SU-DHL-6 (cell line): ENCODE measurements at regions not wholly inside any gene's neighbourhood (a gene's known extent, or its start where the extent isn't known, plus 50 kb on each side); places are given as distances from the start of the nearest gene placed in this dataset.

Source experiments
- H2AFZ ChIP-seq: fragments of 200-600 bp; sonication (generic); 2 replicates; pipeline ENCODE4 v1.6.1; 2014; ENCODE audit warnings: low read depth, mild to moderate bottlenecking, moderate library complexity, mixed read lengths, antibody characterized with exemption, low read length; ENCODE audit not compliant: severe bottlenecking
- H3F3A ChIP-seq: fragments of 200-600 bp; shearing (Covaris generic); 2 replicates; pipeline ENCODE4 v1.6.0; 2016; ENCODE audit warnings: antibody characterized with exemption, mild to moderate bottlenecking; ENCODE audit not compliant: insufficient read depth
- H3K27ac ChIP-seq: fragments of 200-600 bp; sonication (generic); 2 replicates; pipeline ENCODE4 v1.5.1; 2016; ENCODE audit warnings: low read depth, mild to moderate bottlenecking, low read length, moderate library complexity, mixed read lengths
- H3K27me3 ChIP-seq: fragments of 200-600 bp; sonication (generic), shearing (Covaris generic); 2 replicates; pipeline ENCODE4 v1.6.0; 2014; ENCODE audit warnings: mild to moderate bottlenecking, low read length
- H3K36me3 ChIP-seq: fragments of 200-600 bp; sonication (generic); 2 replicates; pipeline ENCODE4 v1.6.1; 2014; ENCODE audit warnings: mild to moderate bottlenecking, low read length, mixed read lengths
- H3K4me2 ChIP-seq: fragments of 300-600, 200-600 bp; shearing (Covaris generic), sonication (generic); 2 replicates; pipeline ENCODE4 v1.6.0; 2014; ENCODE audit warnings: low read length, low read depth, mild to moderate bottlenecking; ENCODE audit not compliant: poor library complexity, severe bottlenecking
- H3K4me3 ChIP-seq: fragments of 200-600 bp; sonication (generic); 2 replicates; pipeline ENCODE4 v1.5.1; 2014; ENCODE audit warnings: antibody characterized with exemption, low read length, mild to moderate bottlenecking, mixed read lengths; ENCODE audit not compliant: insufficient read depth, poor library complexity, severe bottlenecking
- H3K79me2 ChIP-seq: fragments of 200-600 bp; sonication (generic); 2 replicates; pipeline ENCODE4 v1.6.1; 2014; ENCODE audit warnings: mild to moderate bottlenecking, low read length, moderate library complexity; ENCODE audit not compliant: insufficient read depth
- H3K9ac ChIP-seq: fragments of 200-600 bp; sonication (generic); 2 replicates; pipeline ENCODE4 v1.7.0; 2014; ENCODE audit warnings: mild to moderate bottlenecking, low read length
- H3K9me2 ChIP-seq: fragments of 200-600 bp; sonication (generic); replicated peaks from 2 replicates; pipeline ENCODE4 v1.6.1; 2014; ENCODE audit warnings: low read length; ENCODE audit not compliant: insufficient read depth
- H3K9me3 ChIP-seq: fragments of 200-600 bp; sonication (generic); 2 replicates; pipeline ENCODE4 v1.6.1; 2014; ENCODE audit warnings: low read length, mixed read lengths; ENCODE audit not compliant: insufficient read depth
- H4K20me1 ChIP-seq: fragments of 200-600 bp; sonication (generic); 2 replicates; pipeline ENCODE4 v1.6.1; 2014; ENCODE audit warnings: low read depth, mild to moderate bottlenecking, antibody characterized with exemption, low read length, moderate library complexity, mixed read lengths
- EZH2phosphoT487 ChIP-seq: fragments of 200-600 bp; sonication (generic), shearing (Covaris generic); conservative IDR thresholded peaks from 2 replicates; pipeline ENCODE4 v1.6.1; 2018; ENCODE audit warnings: mild to moderate bottlenecking, antibody characterized with exemption, low read length, moderate library complexity, mixed read lengths
- TF ChIP-seq, protein P1 (sequence below): fragments of 200-600 bp; sonication (generic); IDR thresholded peaks from one replicate; pipeline ENCODE4 v1.5.1; 2017; ENCODE audit warnings: antibody characterized with exemption, mild to moderate bottlenecking, low read length, moderate library complexity; ENCODE audit not compliant: insufficient read depth, poor library complexity, severe bottlenecking

GRCh38 chr7:56218510-56218909, 102.3 kb upstream of the NUPR2 start:
- no peaks in the 10 kb centered on the region for H3K9me2 ChIP-seq
- no peak overlapping the region for H2AFZ ChIP-seq
- H3K4me3 ChIP-seq: no peak overlapping the region
- H3K36me3 ChIP-seq: no peaks in the 10 kb centered on the region
- no peak for TF ChIP-seq EZH2phosphoT487
- TF ChIP-seq, protein P1, sequence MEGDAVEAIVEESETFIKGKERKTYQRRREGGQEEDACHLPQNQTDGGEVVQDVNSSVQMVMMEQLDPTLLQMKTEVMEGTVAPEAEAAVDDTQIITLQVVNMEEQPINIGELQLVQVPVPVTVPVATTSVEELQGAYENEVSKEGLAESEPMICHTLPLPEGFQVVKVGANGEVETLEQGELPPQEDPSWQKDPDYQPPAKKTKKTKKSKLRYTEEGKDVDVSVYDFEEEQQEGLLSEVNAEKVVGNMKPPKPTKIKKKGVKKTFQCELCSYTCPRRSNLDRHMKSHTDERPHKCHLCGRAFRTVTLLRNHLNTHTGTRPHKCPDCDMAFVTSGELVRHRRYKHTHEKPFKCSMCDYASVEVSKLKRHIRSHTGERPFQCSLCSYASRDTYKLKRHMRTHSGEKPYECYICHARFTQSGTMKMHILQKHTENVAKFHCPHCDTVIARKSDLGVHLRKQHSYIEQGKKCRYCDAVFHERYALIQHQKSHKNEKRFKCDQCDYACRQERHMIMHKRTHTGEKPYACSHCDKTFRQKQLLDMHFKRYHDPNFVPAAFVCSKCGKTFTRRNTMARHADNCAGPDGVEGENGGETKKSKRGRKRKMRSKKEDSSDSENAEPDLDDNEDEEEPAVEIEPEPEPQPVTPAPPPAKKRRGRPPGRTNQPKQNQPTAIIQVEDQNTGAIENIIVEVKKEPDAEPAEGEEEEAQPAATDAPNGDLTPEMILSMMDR: no peak
- H3K9ac ChIP-seq: no peak overlapping the region
- no peak overlapping the region for H3K4me2 ChIP-seq
- 0 out of 2 replicates have a peak, but pooled peaks cover 3% of the 10 kb centered on the region for H3K27me3 ChIP-seq
- H3K9me3 ChIP-seq: peaks cover 12% of the 10 kb centered on the region; the same call in 1 of the 2 replicates
- no peaks in the 10 kb centered on the region for H4K20me1 ChIP-seq
- H3K79me2 ChIP-seq: no peaks in the 10 kb centered on the region
- no peaks in the 10 kb centered on the region for H3F3A ChIP-seq
- H3K27ac ChIP-seq: no peak overlapping the region

GRCh38 chr7:56213574-56213973, 97.4 kb upstream of the NUPR2 start:
- no peak overlapping the region for H3K4me3 ChIP-seq
- TF ChIP-seq, protein P1: no peak
- no peak for TF ChIP-seq EZH2phosphoT487
- H3K27me3 ChIP-seq: no peaks in the 10 kb centered on the region
- H2AFZ ChIP-seq: no peak overlapping the region
- H3K27ac ChIP-seq: no peak overlapping the region
- H3K9me2 ChIP-seq: no peaks in the 10 kb centered on the region
- H3K4me2 ChIP-seq: no peak overlapping the region
- H3K9me3 ChIP-seq: peaks cover 22% of the 10 kb centered on the region; the same call in 1 of the 2 replicates
- no peak overlapping the region for H3K9ac ChIP-seq
- no peaks in the 10 kb centered on the region for H3F3A ChIP-seq
- no peaks in the 10 kb centered on the region for H3K36me3 ChIP-seq
- H3K79me2 ChIP-seq: no peaks in the 10 kb centered on the region
- no peaks in the 10 kb centered on the region for H4K20me1 ChIP-seq

GRCh38 chr7:56206420-56206819, 90.2 kb upstream of the NUPR2 start:
- Histone ChIP-seq H3K9ac (no peak overlapping the region), H3K9me3 (0 out of 2 replicates have a peak, but pooled peaks cover 9% of the 10 kb centered on the region), H3K4me2 (no peak overlapping the region), H3K27me3 (no peaks in the 10 kb centered on the region), H3K36me3 (no peaks in the 10 kb centered on the region), H3F3A (no peaks in the 10 kb centered on the region), H3K27ac (no peak overlapping the region), H2AFZ (no peak overlapping the region), H3K79me2 (no peaks in the 10 kb centered on the region), H3K4me3 (no peak overlapping the region), H4K20me1 (no peaks in the 10 kb centered on the region), H3K9me2 (no peaks in the 10 kb centered on the region)
- TF ChIP-seq EZH2phosphoT487: no peak
- TF ChIP-seq, protein P1: no peak
